Lower leg skin (tissue), 3 donors: ENCODE measurements at regions not wholly inside any gene's neighbourhood (a gene's known extent, or its start where the extent isn't known, plus 50 kb on each side); places are given as distances from the start of the nearest gene placed in this dataset.

Source experiments
- POLR2A ChIP-seq, 2 donors: fragments of 450-650 bp; IDR thresholded peaks; one replicate each; pipeline ENCODE4 v1.6.1; 2016 to 2017; ENCODE audit warnings: antibody characterized with exemption in 2 of 2, mild to moderate bottlenecking in 1 of 2, moderate library complexity in 1 of 2
- TF ChIP-seq, protein P1 (sequence below), 3 donors: fragments of 450-650 bp; IDR thresholded peaks; one replicate each; pipeline ENCODE4 v1.5.1; 2016; ENCODE audit warnings: antibody characterized with exemption in 3 of 3, mild to moderate bottlenecking in 3 of 3, moderate library complexity in 2 of 3

DNA sequence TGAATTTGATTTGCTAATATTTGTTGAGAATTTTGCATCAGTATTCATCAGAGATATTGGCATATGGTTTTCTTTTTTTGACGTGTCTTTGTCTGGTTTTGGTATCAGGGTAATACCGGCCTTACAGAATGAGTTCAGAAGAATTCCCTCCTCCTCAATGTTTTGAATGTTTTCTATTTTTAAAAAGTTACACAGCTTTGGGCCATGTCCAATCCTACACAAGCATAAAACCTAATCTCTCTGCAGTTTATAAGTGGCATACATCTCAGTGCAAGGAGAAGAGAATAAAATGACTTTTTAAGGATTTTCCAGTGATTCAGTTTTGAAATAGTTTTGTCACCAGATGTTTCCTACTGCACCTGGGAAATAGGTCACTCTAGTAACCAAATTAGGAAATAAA lies 185.5 kb downstream of the COL12A1 start:
- TF ChIP-seq POLR2A (IDR thresholded peaks at IDR 0.05): no peak
- TF ChIP-seq, protein P1, sequence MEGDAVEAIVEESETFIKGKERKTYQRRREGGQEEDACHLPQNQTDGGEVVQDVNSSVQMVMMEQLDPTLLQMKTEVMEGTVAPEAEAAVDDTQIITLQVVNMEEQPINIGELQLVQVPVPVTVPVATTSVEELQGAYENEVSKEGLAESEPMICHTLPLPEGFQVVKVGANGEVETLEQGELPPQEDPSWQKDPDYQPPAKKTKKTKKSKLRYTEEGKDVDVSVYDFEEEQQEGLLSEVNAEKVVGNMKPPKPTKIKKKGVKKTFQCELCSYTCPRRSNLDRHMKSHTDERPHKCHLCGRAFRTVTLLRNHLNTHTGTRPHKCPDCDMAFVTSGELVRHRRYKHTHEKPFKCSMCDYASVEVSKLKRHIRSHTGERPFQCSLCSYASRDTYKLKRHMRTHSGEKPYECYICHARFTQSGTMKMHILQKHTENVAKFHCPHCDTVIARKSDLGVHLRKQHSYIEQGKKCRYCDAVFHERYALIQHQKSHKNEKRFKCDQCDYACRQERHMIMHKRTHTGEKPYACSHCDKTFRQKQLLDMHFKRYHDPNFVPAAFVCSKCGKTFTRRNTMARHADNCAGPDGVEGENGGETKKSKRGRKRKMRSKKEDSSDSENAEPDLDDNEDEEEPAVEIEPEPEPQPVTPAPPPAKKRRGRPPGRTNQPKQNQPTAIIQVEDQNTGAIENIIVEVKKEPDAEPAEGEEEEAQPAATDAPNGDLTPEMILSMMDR (IDR thresholded peaks at IDR 0.05): no peak
